Esophagus (tissue), 2 donors: ENCODE measurements at regions not wholly inside any gene's neighbourhood (a gene's known extent, or its start where the extent isn't known, plus 50 kb on each side); places are given as distances from the start of the nearest gene placed in this dataset.
"Not testable (repeated sequence)": the region's sequence is repeated elsewhere in the genome, so short reads cannot be mapped to it uniquely, and the experiment has no call there.

Experiments used
- H3K27ac ChIP-seq, 2 donors: one replicate each; pipeline ENCODE4 v1.5.1; 2013; ENCODE audit warnings: low read depth in 2 of 2, mild to moderate bottlenecking in 2 of 2, inconsistent platforms in 1 of 2, low read length in 1 of 2, moderate library complexity in 1 of 2
- H3K27me3 ChIP-seq, 2 donors: one replicate each; pipeline ENCODE4 v1.6.1; 2013; ENCODE audit warnings: low read length in 2 of 2, control low read depth in 1 of 2, mild to moderate bottlenecking in 1 of 2; ENCODE audit not compliant: insufficient read depth in 2 of 2, control insufficient read depth in 1 of 2
- H3K36me3 ChIP-seq, 2 donors: one replicate each; pipeline ENCODE4 v1.6.1; 2013; ENCODE audit warnings: low read length in 1 of 2; ENCODE audit not compliant: control insufficient read depth in 2 of 2, insufficient read depth in 2 of 2
- H3K4me1 ChIP-seq, 2 donors: one replicate each; pipeline ENCODE4 v1.6.1; 2013; ENCODE audit warnings: low read length in 1 of 2; ENCODE audit not compliant: control insufficient read depth in 2 of 2, insufficient read depth in 2 of 2
- H3K4me3 ChIP-seq, 2 donors: one replicate each; pipeline ENCODE4 v1.5.1; 2013; ENCODE audit warnings: low read length in 2 of 2, mild to moderate bottlenecking in 2 of 2, low read depth in 1 of 2, moderate library complexity in 1 of 2
- H3K9me3 ChIP-seq, 2 donors: one replicate each; pipeline ENCODE4 v1.6.1; 2013; ENCODE audit warnings: mild to moderate bottlenecking in 2 of 2, low read depth in 1 of 2, low read length in 1 of 2, moderate library complexity in 1 of 2; ENCODE audit not compliant: control insufficient read depth in 2 of 2, insufficient read depth in 1 of 2
- WGBS, 2 donors: extraction: QIAGEN DNeasy Blood & Tissue Kit; methylation state at CpG; one replicate each; pipeline ENCODE4 v1.1.7; 2013; 5-methylcytosine and 5-hydroxymethylcytosine counted together
- donor health status: healthy with polysubstance abuse.
- donor health status: Bipolar disorder and iron deficiency.

- Histone ChIP-seq H3K27ac (no peak overlapping the region), H3K9me3 (no peaks in the 10 kb centered on the region), H3K4me1 (no peaks in the 10 kb centered on the region), H3K36me3 (no peaks in the 10 kb centered on the region), H3K4me3 (no peak overlapping the region), H3K27me3 (no peaks in the 10 kb centered on the region)
- 85 to 91% methylated on average over 4 of the region's 4 CpGs for WGBS, 2 donors
Observed at GRCh38 chr9:108395421-108395820, 460.4 kb downstream of the ACTL7B start.

GRCh38 chr9:108394726-108395125 lies 461.1 kb downstream of the ACTL7B start:
- no peak overlapping the region for H3K4me3 ChIP-seq
- H3K4me1 ChIP-seq: no peaks in the 10 kb centered on the region
- WGBS, 2 donors: 93 to 95% methylated on average over 13 of the region's 13 CpGs
- no peaks in the 10 kb centered on the region for H3K9me3 ChIP-seq
- H3K27me3 ChIP-seq: no peaks in the 10 kb centered on the region
- H3K27ac ChIP-seq: no peak overlapping the region
- H3K36me3 ChIP-seq: no peaks in the 10 kb centered on the region

GRCh38 chr9:108393481-108394001 lies 462.2 kb downstream of the ACTL7B start:
- WGBS, 2 donors: 97% methylated on average over 26 to 31 of the region's 31 CpGs
- not testable (repeated sequence) for H3K9me3 ChIP-seq, H3K27me3 ChIP-seq, H3K4me3 ChIP-seq, H3K4me1 ChIP-seq, H3K27ac ChIP-seq, H3K36me3 ChIP-seq

GRCh38 chr9:108392877-108393276 lies 462.9 kb downstream of the ACTL7B start:
- WGBS, 2 donors: 91 to 94% methylated on average over 1 of the region's 1 CpG
- Histone ChIP-seq H3K4me1 (no peaks in the 10 kb centered on the region), H3K27ac (no peak overlapping the region), H3K27me3 (no peaks in the 10 kb centered on the region), H3K4me3 (no peak overlapping the region), H3K36me3 (no peaks in the 10 kb centered on the region), H3K9me3 (no peaks in the 10 kb centered on the region)

GRCh38 chr9:108389056-108389455 lies 466.7 kb downstream of the ACTL7B start:
- 70 to 72% methylated on average over 1 of the region's 1 CpG for WGBS, 2 donors
- H3K36me3 ChIP-seq: no peaks in the 10 kb centered on the region

GRCh38 chr9:108386859-108387384 lies 468.9 kb downstream of the ACTL7B start:
- no peak overlapping the region for H3K4me3 ChIP-seq
- no peaks in the 10 kb centered on the region for H3K36me3 ChIP-seq
- H3K4me1 ChIP-seq: no peaks in the 10 kb centered on the region
- no peaks in the 10 kb centered on the region for H3K9me3 ChIP-seq
- no peaks in the 10 kb centered on the region for H3K27me3 ChIP-seq
- 20 to 41% methylated on average over 1 of the region's 1 CpG for WGBS, 2 donors
- no peak overlapping the region for H3K27ac ChIP-seq

More at GRCh38 chr9:108389056-108389455, 466.7 kb downstream of the ACTL7B start:
- Histone ChIP-seq H3K4me3 (no peak overlapping the region), H3K4me1 (no peaks in the 10 kb centered on the region), H3K27me3 (no peaks in the 10 kb centered on the region), H3K9me3 (no peaks in the 10 kb centered on the region), H3K27ac (no peak overlapping the region)

- Histone ChIP-seq H3K27ac (no peak overlapping the region), H3K9me3 (no peaks in the 10 kb centered on the region), H3K4me3 (no peak overlapping the region), H3K36me3 (no peaks in the 10 kb centered on the region), H3K4me1 (no peaks in the 10 kb centered on the region), H3K27me3 (no peaks in the 10 kb centered on the region)
- WGBS, 2 donors: 88 to 89% methylated on average over 2 of the region's 2 CpGs
Observed at GRCh38 chr9:108386032-108386431, 469.8 kb downstream of the ACTL7B start.

GRCh38 chr9:108383796-108384195 lies 472.0 kb downstream of the ACTL7B start:
- H3K9me3 ChIP-seq: no peaks in the 10 kb centered on the region
- 16 to 35% methylated on average over 1 of the region's 1 CpG for WGBS, 2 donors

GRCh38 chr9:108382310-108382709 lies 473.5 kb downstream of the ACTL7B start:
- no peaks in the 10 kb centered on the region for H3K4me1 ChIP-seq
- H3K27me3 ChIP-seq: peaks cover 0 to 2% of the 10 kb centered on the region in 2 donors
- no peaks in the 10 kb centered on the region for H3K9me3 ChIP-seq
- H3K27ac ChIP-seq: no peak overlapping the region
- no peak overlapping the region for H3K4me3 ChIP-seq
- no peaks in the 10 kb centered on the region for H3K36me3 ChIP-seq
- 66 to 77% methylated on average over 6 of the region's 6 CpGs for WGBS, 2 donors

More at GRCh38 chr9:108383796-108384195, 472.0 kb downstream of the ACTL7B start:
- H3K27ac ChIP-seq: no peak overlapping the region
- no peaks in the 10 kb centered on the region for H3K36me3 ChIP-seq
- no peak overlapping the region for H3K4me3 ChIP-seq
- no peaks in the 10 kb centered on the region for H3K27me3 ChIP-seq
- H3K4me1 ChIP-seq: no peaks in the 10 kb centered on the region

GRCh38 chr9:108377881-108378280 lies 477.9 kb downstream of the ACTL7B start:
- H3K4me1 ChIP-seq: no peaks in the 10 kb centered on the region
- 94 to 97% methylated on average over 2 of the region's 2 CpGs for WGBS, 2 donors
- no peak overlapping the region for H3K27ac ChIP-seq
- no peaks in the 10 kb centered on the region for H3K36me3 ChIP-seq
- H3K27me3 ChIP-seq: peaks cover 0 to 2% of the 10 kb centered on the region in 2 donors
- H3K4me3 ChIP-seq: no peak overlapping the region
- no peaks in the 10 kb centered on the region for H3K9me3 ChIP-seq
